ENCODE measurements at regions not wholly inside any gene's neighbourhood (a gene's known extent, or its start where the extent isn't known, plus 50 kb on each side); places are given as distances from the start of the nearest gene placed in this dataset.

DNA sequence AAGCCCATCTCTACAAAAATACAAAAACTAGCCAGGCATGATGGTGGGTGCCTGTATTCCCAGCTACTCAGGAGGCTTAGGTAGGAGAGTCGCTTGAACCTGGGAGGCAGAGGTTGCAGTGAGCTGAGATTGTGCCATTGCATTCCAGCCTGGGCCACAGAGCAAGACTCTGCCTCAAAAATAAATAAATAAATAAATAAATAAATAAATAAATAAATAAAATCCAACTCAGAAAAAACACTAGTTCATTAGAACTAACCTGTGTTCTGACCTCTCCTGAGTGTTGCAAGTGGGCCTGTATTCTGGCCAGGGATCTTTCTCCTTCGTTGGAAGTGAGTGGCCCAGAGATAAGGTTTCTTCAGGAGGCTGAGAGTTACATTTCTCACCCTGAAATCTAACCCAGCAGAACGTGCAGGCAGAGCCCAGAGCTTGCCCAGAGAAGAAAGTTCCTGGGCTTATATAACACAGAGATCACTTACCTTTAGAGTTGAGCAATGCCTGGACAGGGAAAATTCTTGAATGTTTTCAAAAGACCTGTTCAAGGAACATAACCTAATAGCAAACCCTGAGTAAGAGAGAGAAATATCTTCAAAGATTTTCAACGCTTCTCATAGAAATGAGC, 583.9 kb downstream of the MCTP2 start:
- POLR2A ChIA-PET (ENCODE audit: partially characterized antibody) = no interaction called here
- no peak overlapping the region for H2BK120ac ChIP-seq (replicated peaks; ENCODE audit: low read depth, low read length)
- DNase-seq (ENCODE audit: low read depth in 1 of 2, low spot score in 2 of 2) (no peak), FAIRE-seq (no peak)
- H4K5ac ChIP-seq (ENCODE audit: insufficient read length, low read depth, low read length) = no peak overlapping the region
- H2BK5ac ChIP-seq (ENCODE audit: low read depth, low read length) = no peak overlapping the region
- no peaks in the 10 kb centered on the region for H3K79me2 ChIP-seq (ENCODE audit: control insufficient read depth in 1 of 2, insufficient read depth in 2 of 2, low read length in 2 of 2)
- H4K8ac ChIP-seq (ENCODE audit: extremely low read depth, insufficient read depth, low read length) = no peak overlapping the region
- CTCF ChIA-PET (ENCODE audit: partially characterized antibody) = interaction anchor here (0.6 kb wide), 1 partner anchor 853 kb away, joined by 3 read pairs; no protein-coding TSS in a partner anchor
- H3K27me3 ChIP-seq (replicated peaks in 1 of 4; ENCODE audit: control insufficient read depth in 3 of 4, extremely low read depth in 1 of 4, insufficient read depth in 3 of 4, low read length in 3 of 4) = no peaks in the 10 kb centered on the region
- H2BK12ac ChIP-seq (ENCODE audit: low read depth, low read length) = no peak overlapping the region
- no peak overlapping the region for H4K91ac ChIP-seq (replicated peaks; ENCODE audit: insufficient read length, low read length)
- H3K23ac ChIP-seq (ENCODE audit: insufficient read length) = no peak overlapping the region
- no peaks in the 10 kb centered on the region for H3K36me3 ChIP-seq (ENCODE audit: control insufficient read depth in 2 of 4, insufficient read depth in 4 of 4, low read length in 3 of 4)
- H3K14ac ChIP-seq (ENCODE audit: insufficient read length) = no peak overlapping the region
- H2AFZ ChIP-seq (ENCODE audit: low read length) = 0 out of 2 replicates have a peak overlapping the region, but pooled peaks have one; percentile 85
- no peaks in the 10 kb centered on the region for H3K9me3 ChIP-seq (ENCODE audit: insufficient read depth in 2 of 2, low read depth in 1 of 2, low read length in 1 of 2)
- H3K4ac ChIP-seq (replicated peaks; ENCODE audit: insufficient read length, low read depth, low read length) = no peak overlapping the region
- no peak overlapping the region for H3K27ac ChIP-seq (ENCODE audit: low read depth, low read length)
- H3K4me1 ChIP-seq (replicated peaks in 1 of 4; ENCODE audit: control insufficient read depth in 3 of 4, insufficient read depth in 4 of 4, low read length in 3 of 4) = no peaks in the 10 kb centered on the region
- no peak overlapping the region for H3K56ac ChIP-seq (replicated peaks; ENCODE audit: insufficient read length, low read depth, low read length)
- H2BK20ac ChIP-seq (ENCODE audit: low read length) = no peak overlapping the region
- H3K4me3 ChIP-seq (ENCODE audit: extremely low read depth in 1 of 4, insufficient read depth in 2 of 4, low read depth in 3 of 4, low read length in 4 of 4) = no peak overlapping the region
- no peak overlapping the region for H2AK5ac ChIP-seq (ENCODE audit: low read depth, low read length)
- no peaks in the 10 kb centered on the region for H4K20me1 ChIP-seq (replicated peaks in 1 of 2; ENCODE audit: control insufficient read depth in 1 of 2, insufficient read depth in 2 of 2, low read length in 2 of 2)
- no peaks in the 10 kb centered on the region for H3K23me2 ChIP-seq (ENCODE audit: low read depth, low read length)
- H3K79me1 ChIP-seq (ENCODE audit: low read depth, low read length) = no peaks in the 10 kb centered on the region
- H3K9ac ChIP-seq (replicated peaks in 1 of 4; ENCODE audit: extremely low read depth in 1 of 4, low read depth in 3 of 4, low read length in 3 of 4) = no peak overlapping the region
- no peak overlapping the region for H3K18ac ChIP-seq (ENCODE audit: extremely low read depth, low read length)
- 81% methylated on average over 4 of the region's 4 CpGs; no CpG with 5 or more reads in 1 of the 2 experiments for WGBS, 2 experiments (ENCODE audit: extremely low coverage in 1 of 2, insufficient coverage in 1 of 2, insufficient read length in 1 of 2, insufficient replicate concordance in 2 of 2, low coverage in 1 of 2, low lambda C conversion rate in 2 of 2, missing lambda C conversion rate in 1 of 2)
- H2BK15ac ChIP-seq (ENCODE audit: low read length) = no peak overlapping the region
- H3K4me2 ChIP-seq (ENCODE audit: insufficient read depth in 1 of 2, low read depth in 2 of 2, low read length in 2 of 2) = no peak overlapping the region
- TF ChIP-seq SP4 (IDR thresholded peaks at IDR 0.05; ENCODE audit: low read length) (no peak), RXRA (IDR thresholded peaks at IDR 0.05; ENCODE audit: insufficient read depth, low read depth, low read length) (no peak), CEBPB (IDR thresholded peaks at IDR 0.05; ENCODE audit: low read depth, low read length) (no peak), BCL11A (IDR thresholded peaks at IDR 0.05; ENCODE audit: low read depth in 2 of 2, low read length in 2 of 2) (no peak), SUZ12 (IDR thresholded peaks at IDR 0.05; ENCODE audit: low read length) (no peak), TAF1 (IDR thresholded peaks at IDR 0.05; ENCODE audit: low read depth, low read length) (no peak)

Measured in H1 (cell line).